IPS-18a (cell line): ENCODE measurements at regions not wholly inside any gene's neighbourhood (a gene's known extent, or its start where the extent isn't known, plus 50 kb on each side); places are given as distances from the start of the nearest gene placed in this dataset.
"Not testable (repeated sequence)": the region's sequence is repeated elsewhere in the genome, so short reads cannot be mapped to it uniquely, and the experiment has no call there.

Source experiments
- H3K27ac ChIP-seq: one replicate; pipeline ENCODE4 v1.5.1; 2013; ENCODE audit warnings: low read length
- H3K27me3 ChIP-seq: one replicate; pipeline ENCODE4 v1.6.1; 2013; ENCODE audit warnings: mild to moderate bottlenecking, low read length; ENCODE audit not compliant: control insufficient read depth, insufficient read depth
- H3K36me3 ChIP-seq: one replicate; pipeline ENCODE4 v1.6.1; 2013; ENCODE audit warnings: low read depth, low read length; ENCODE audit not compliant: control insufficient read depth
- H3K4me1 ChIP-seq: one replicate; pipeline ENCODE4 v1.6.1; 2013; ENCODE audit warnings: low read depth, low read length; ENCODE audit not compliant: control insufficient read depth
- H3K4me3 ChIP-seq: one replicate; pipeline ENCODE4 v1.5.1; 2013; ENCODE audit warnings: low read length
- H3K9ac ChIP-seq: one replicate; pipeline ENCODE4 v1.6.1; 2013; ENCODE audit warnings: mild to moderate bottlenecking, low read length, moderate library complexity
- H3K9me3 ChIP-seq: one replicate; pipeline ENCODE4 v1.6.1; 2013; ENCODE audit warnings: low read depth, low read length; ENCODE audit not compliant: control insufficient read depth

- H3K4me1 ChIP-seq, result peaks cover 9% of the 10 kb centered on the region
- peaks cover 4% of the 10 kb centered on the region for H3K9me3 ChIP-seq
- H3K4me3 ChIP-seq, result no peak overlapping the region
- H3K9ac ChIP-seq, result no peak overlapping the region
- no peaks in the 10 kb centered on the region for H3K27me3 ChIP-seq
- no peak overlapping the region for H3K27ac ChIP-seq
- no peaks in the 10 kb centered on the region for H3K36me3 ChIP-seq
These were observed 151.8 kb downstream of the RHOU start for GRCh38 chr1:228887101-228887500.

GRCh38 chr1:228887960-228888359 lies 152.7 kb downstream of the RHOU start:
- no peak overlapping the region for H3K27ac ChIP-seq
- peaks cover under 1% of the 10 kb centered on the region for H3K4me1 ChIP-seq
- no peaks in the 10 kb centered on the region for H3K27me3 ChIP-seq
- H3K9ac ChIP-seq, result no peak overlapping the region
- no peak overlapping the region for H3K4me3 ChIP-seq
- no peaks in the 10 kb centered on the region for H3K36me3 ChIP-seq
- H3K9me3 ChIP-seq, result peaks cover 4% of the 10 kb centered on the region

- Histone ChIP-seq H3K9ac (no peak overlapping the region), H3K27ac (no peak overlapping the region), H3K36me3 (no peaks in the 10 kb centered on the region), H3K4me3 (no peak overlapping the region), H3K27me3 (no peaks in the 10 kb centered on the region), H3K4me1 (no peaks in the 10 kb centered on the region), H3K9me3 (no peaks in the 10 kb centered on the region)
These were observed 154.0 kb downstream of the RHOU start for GRCh38 chr1:228889289-228889688.

GRCh38 chr1:228891272-228892034 lies 156.2 kb downstream of the RHOU start:
- no peak overlapping the region for H3K4me3 ChIP-seq
- no peak overlapping the region for H3K27ac ChIP-seq
- no peaks in the 10 kb centered on the region for H3K36me3 ChIP-seq
- H3K9ac ChIP-seq, result no peak overlapping the region
- H3K27me3 ChIP-seq, result no peaks in the 10 kb centered on the region
- H3K9me3 ChIP-seq, result no peaks in the 10 kb centered on the region
- H3K4me1 ChIP-seq, result no peaks in the 10 kb centered on the region

DNA sequence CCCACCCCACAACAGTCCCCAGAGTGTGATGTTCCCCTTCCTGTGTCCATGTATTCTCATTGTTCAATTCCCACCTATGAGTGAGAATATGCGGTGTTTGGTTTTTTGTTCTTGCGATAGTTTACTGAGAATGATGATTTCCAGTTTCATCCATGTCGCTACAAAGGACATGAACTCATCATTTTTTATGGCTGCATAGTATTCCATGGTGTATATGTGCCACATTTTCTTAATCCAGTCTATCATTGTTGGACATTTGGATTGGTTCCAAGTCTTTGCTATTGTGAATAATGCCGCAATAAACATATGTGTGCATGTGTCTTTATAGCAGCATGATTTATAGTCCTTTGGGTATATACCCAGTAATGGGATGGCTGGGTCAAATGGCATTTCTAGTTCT lies 156.9 kb downstream of the RHOU start:
- H3K9ac ChIP-seq, H3K27me3 ChIP-seq, H3K9me3 ChIP-seq: not testable (repeated sequence)

GRCh38 chr1:228894442-228894989 lies 159.2 kb downstream of the RHOU start:
- Histone ChIP-seq H3K4me1 (no peaks in the 10 kb centered on the region), H3K36me3 (no peaks in the 10 kb centered on the region)

More for the DNA sequence above, 156.9 kb downstream of the RHOU start:
- not testable (repeated sequence) for H3K27ac ChIP-seq, H3K4me3 ChIP-seq, H3K4me1 ChIP-seq, H3K36me3 ChIP-seq

GRCh38 chr1:228897901-228898300 lies 162.6 kb downstream of the RHOU start:
- Histone ChIP-seq H3K27ac (no peak overlapping the region), H3K4me3 (no peak overlapping the region), H3K4me1 (peaks cover 14% of the 10 kb centered on the region), H3K36me3 (no peaks in the 10 kb centered on the region), H3K27me3 (no peaks in the 10 kb centered on the region), H3K9ac (no peak overlapping the region), H3K9me3 (no peaks in the 10 kb centered on the region)

More at GRCh38 chr1:228894442-228894989, 159.2 kb downstream of the RHOU start:
- Histone ChIP-seq H3K27ac (no peak overlapping the region), H3K9me3 (no peaks in the 10 kb centered on the region), H3K27me3 (no peaks in the 10 kb centered on the region), H3K4me3 (no peak overlapping the region), H3K9ac (no peak overlapping the region)

GRCh38 chr1:228898582-228898992 lies 163.3 kb downstream of the RHOU start:
- Histone ChIP-seq H3K27me3 (no peaks in the 10 kb centered on the region), H3K9me3 (no peaks in the 10 kb centered on the region), H3K36me3 (no peaks in the 10 kb centered on the region), H3K27ac (no peak overlapping the region), H3K9ac (no peak overlapping the region), H3K4me1 (peaks cover 14% of the 10 kb centered on the region), H3K4me3 (no peak overlapping the region)

- H3K36me3 ChIP-seq, result no peaks in the 10 kb centered on the region
- no peak overlapping the region for H3K4me3 ChIP-seq
- no peak overlapping the region for H3K9ac ChIP-seq
- no peaks in the 10 kb centered on the region for H3K9me3 ChIP-seq
- no peak overlapping the region for H3K27ac ChIP-seq
- peaks cover 14% of the 10 kb centered on the region for H3K4me1 ChIP-seq
- no peaks in the 10 kb centered on the region for H3K27me3 ChIP-seq
These were observed 164.2 kb downstream of the RHOU start for GRCh38 chr1:228899421-228899956.

- H3K36me3 ChIP-seq, result no peaks in the 10 kb centered on the region
- no peak overlapping the region for H3K27ac ChIP-seq
- H3K4me3 ChIP-seq, result no peak overlapping the region
- H3K27me3 ChIP-seq, result no peaks in the 10 kb centered on the region
- no peak overlapping the region for H3K9ac ChIP-seq
- H3K9me3 ChIP-seq, result no peaks in the 10 kb centered on the region
- peaks cover 14% of the 10 kb centered on the region for H3K4me1 ChIP-seq
These were observed 165.0 kb downstream of the RHOU start for GRCh38 chr1:228900099-228900885.

DNA sequence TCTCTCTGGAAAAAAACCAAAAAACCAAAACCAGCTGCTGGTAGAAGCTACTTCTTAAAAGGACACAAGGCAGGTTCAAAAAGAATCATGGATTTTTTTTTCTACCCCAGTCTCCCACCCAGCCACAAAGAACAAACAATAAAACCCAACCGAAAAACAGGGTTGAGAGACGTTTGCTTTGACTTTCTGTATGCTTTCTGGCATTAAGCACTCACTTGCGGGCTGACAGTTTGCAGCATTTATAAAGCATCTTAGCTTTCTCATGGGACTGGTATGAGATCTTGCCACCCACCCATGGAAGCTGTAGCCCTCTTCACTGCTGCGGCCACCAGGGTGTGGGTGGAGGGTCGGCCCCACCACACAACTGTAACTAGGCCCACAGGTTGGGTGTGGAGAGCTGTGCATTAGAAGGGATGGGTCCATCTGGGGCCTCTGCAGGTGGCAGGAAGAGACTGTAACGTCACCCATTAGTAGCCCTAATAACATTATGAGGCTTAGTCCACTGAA lies 165.7 kb downstream of the RHOU start:
- no peak overlapping the region for H3K27ac ChIP-seq
- H3K4me1 ChIP-seq, result peaks cover 14% of the 10 kb centered on the region
- no peak overlapping the region for H3K4me3 ChIP-seq
- H3K27me3 ChIP-seq, result no peaks in the 10 kb centered on the region
- no peaks in the 10 kb centered on the region for H3K36me3 ChIP-seq
- H3K9ac ChIP-seq, result no peak overlapping the region
- H3K9me3 ChIP-seq, result no peaks in the 10 kb centered on the region
